ENCODE measurements at regions not wholly inside any gene's neighbourhood (a gene's known extent, or its start where the extent isn't known, plus 50 kb on each side); places are given as distances from the start of the nearest gene placed in this dataset.

- WGBS, 2 donors = 76 to 81% methylated on average over 3 of the region's 3 CpGs
- Histone ChIP-seq H3K4me3 (no peak overlapping the region), H3K36me3 (no peaks in the 10 kb centered on the region), H3K27me3 (no peaks in the 10 kb centered on the region), H3K4me1 (peaks cover 0 to 9% (median 0%) of the 10 kb centered on the region in 9 donors), H3K9me3 (no peaks in the 10 kb centered on the region), H3K27ac (no peak overlapping the region)
- TF ChIP-seq CTCF (IDR thresholded peaks at IDR 0.05) = no peak
- intact Hi-C loops (cut with DNase I) = loop anchor here in 3 of 10 donors (2.0 to 10.0 kb wide), 3 partner anchors 201 to 204 kb away; no protein-coding TSS in a partner anchor
- peak in 3 of 8 donors; percentile 20 to 64 (median 28) for ATAC-seq
- DNase-seq = no peak
These were observed 135.5 kb upstream of the CPM start for GRCh38 chr12:69068448-69068847.

GRCh38 chr12:69069479-69069878 lies 136.5 kb upstream of the CPM start:
- Histone ChIP-seq H3K4me3 (no peak overlapping the region), H3K36me3 (no peaks in the 10 kb centered on the region), H3K27me3 (no peaks in the 10 kb centered on the region), H3K27ac (no peak overlapping the region), H3K9me3 (no peaks in the 10 kb centered on the region), H3K4me1 (peaks cover 0 to 9% (median 0%) of the 10 kb centered on the region in 9 donors)
- intact Hi-C loops (cut with DNase I) = loop anchor here in 3 of 10 donors (2.0 to 10.0 kb wide), 3 partner anchors 202 to 205 kb away; no protein-coding TSS in a partner anchor
- 88 to 91% methylated on average over 10 of the region's 10 CpGs for WGBS, 2 donors
- DNase-seq = no peak
- TF ChIP-seq CTCF (IDR thresholded peaks at IDR 0.05) = no peak
- no peak for ATAC-seq

GRCh38 chr12:69070319-69071090 lies 137.5 kb upstream of the CPM start:
- ATAC-seq (peak; percentile 74 to 86 (median 85)), DNase-seq (peak in 1 of 2 donors; percentile 54)
- Histone ChIP-seq H3K4me3 (no peak overlapping the region), H3K9me3 (no peaks in the 10 kb centered on the region), H3K27me3 (peaks cover 0 to 2% (median 0%) of the 10 kb centered on the region in 7 donors), H3K36me3 (no peaks in the 10 kb centered on the region), H3K4me1 (peaks cover 0 to 9% (median 0%) of the 10 kb centered on the region in 9 donors), H3K27ac (no peak overlapping the region)
- 31 to 39% methylated on average over 6 of the region's 6 CpGs for WGBS, 2 donors
- intact Hi-C loops (cut with DNase I) = loop anchor here in 7 of 10 donors (1.0 to 10.0 kb wide), 6 partner anchors 126 to 240 kb away; no protein-coding TSS in a partner anchor
- peak; percentile 78 to 93 (median 90) for TF ChIP-seq CTCF (IDR thresholded peaks at IDR 0.05)

GRCh38 chr12:69071091-69071370 lies 138.1 kb upstream of the CPM start:
- ATAC-seq (no peak), DNase-seq (no peak)
- Histone ChIP-seq H3K27me3 (peaks cover 0 to 3% (median 0%) of the 10 kb centered on the region in 7 donors), H3K27ac (no peak overlapping the region), H3K9me3 (no peaks in the 10 kb centered on the region), H3K4me1 (peaks cover 0 to 9% (median 0%) of the 10 kb centered on the region in 9 donors), H3K4me3 (no peak overlapping the region), H3K36me3 (no peaks in the 10 kb centered on the region)
- intact Hi-C loops (cut with DNase I) = loop anchor here in 6 of 10 donors (2.0 to 10.0 kb wide), 4 partner anchors 126 to 209 kb away; no protein-coding TSS in a partner anchor
- WGBS, 2 donors = 57 to 69% methylated on average over 1 of the region's 1 CpG
- no peak for TF ChIP-seq CTCF (IDR thresholded peaks at IDR 0.05)

Data from heart right ventricle (tissue), 16 donors.